HG03045 (cell line): ENCODE measurements at regions not wholly inside any gene's neighbourhood (a gene's known extent, or its start where the extent isn't known, plus 50 kb on each side); places are given as distances from the start of the nearest gene placed in this dataset.
"Not testable (repeated sequence)": the region's sequence is repeated elsewhere in the genome, so short reads cannot be mapped to it uniquely, and the experiment has no call there.

Source experiments
- ATAC-seq: cut with Tn5 transposase; IDR thresholded peaks from one replicate; pipeline ENCODE4 v1.9.1; 2021; ENCODE audit warnings: mild to moderate bottlenecking, moderate library complexity; ENCODE audit not compliant: unreplicated experiment

GRCh38 chr6:27775138-27775795, 136.9 kb downstream of the OR2B2 start:
- ATAC-seq, result not testable (repeated sequence)

GRCh38 chr6:27774264-27774600, 138.0 kb downstream of the OR2B2 start:
- not testable (repeated sequence) for ATAC-seq

GRCh38 chr6:27773542-27774263, 138.5 kb downstream of the OR2B2 start:
- ATAC-seq, result not testable (repeated sequence)

- ATAC-seq, result peak; percentile 83
Measured at GRCh38 chr6:27772261-27773001, 139.8 kb downstream of the OR2B2 start.

GRCh38 chr6:27771235-27771634, 141.0 kb downstream of the OR2B2 start:
- ATAC-seq, result no peak

GRCh38 chr6:27770724-27771123, 141.5 kb downstream of the OR2B2 start:
- no peak for ATAC-seq

GRCh38 chr6:27768556-27768955, 143.6 kb downstream of the OR2B2 start:
- ATAC-seq, result no peak

- no peak for ATAC-seq
Measured at GRCh38 chr6:27767851-27768250, 144.3 kb downstream of the OR2B2 start.

- ATAC-seq, result no peak
Measured at GRCh38 chr6:27766405-27766804, 145.8 kb downstream of the OR2B2 start.

- ATAC-seq, result no peak
Measured at GRCh38 chr6:27765028-27765590, 147.1 kb downstream of the OR2B2 start.

GRCh38 chr6:27761391-27761790, 150.8 kb downstream of the OR2B2 start:
- no peak for ATAC-seq

GRCh38 chr6:27760464-27760863, 151.7 kb downstream of the OR2B2 start:
- no peak for ATAC-seq

- ATAC-seq, result no peak
Measured at GRCh38 chr6:27759930-27760329, 152.3 kb downstream of the OR2B2 start.

GRCh38 chr6:27758491-27758890, 153.7 kb downstream of the OR2B2 start:
- no peak for ATAC-seq

GRCh38 chr6:27757307-27757706, 154.9 kb downstream of the OR2B2 start:
- ATAC-seq, result peak; percentile 27

- ATAC-seq, result no peak
Measured at GRCh38 chr6:27755768-27756167, 156.4 kb downstream of the OR2B2 start.

GRCh38 chr6:27754408-27754782, 157.8 kb downstream of the OR2B2 start:
- ATAC-seq, result no peak

GRCh38 chr6:27753668-27754407, 158.4 kb downstream of the OR2B2 start:
- peak; percentile 56 for ATAC-seq

GRCh38 chr6:27752038-27752885, 159.9 kb downstream of the OR2B2 start:
- ATAC-seq, result peak; percentile 35

GRCh38 chr6:27748661-27749060, 163.5 kb downstream of the OR2B2 start:
- no peak for ATAC-seq
